Endothelial cell (in vitro differentiated cells): ENCODE measurements at regions not wholly inside any gene's neighbourhood (a gene's known extent, or its start where the extent isn't known, plus 50 kb on each side); places are given as distances from the start of the nearest gene placed in this dataset.

Experiments
- DNase-seq: peaks from one replicate; pipeline ENCODE4 v3.0.0; 2021; ENCODE audit warnings: low spot score
- H3K27ac Mint-ChIP-seq: one replicate; pipeline ENCODE4 v1.8.0; 2021; ENCODE audit warnings: mixed read lengths, inconsistent platforms; ENCODE audit not compliant: unreplicated experiment
- H3K27me3 Mint-ChIP-seq: one replicate; pipeline ENCODE4 v1.8.0; 2021; ENCODE audit warnings: mild to moderate bottlenecking, moderate library complexity, mixed read lengths, inconsistent platforms; ENCODE audit not compliant: unreplicated experiment
- H3K36me3 Mint-ChIP-seq: one replicate; pipeline ENCODE4 v1.8.0; 2021; ENCODE audit warnings: mild to moderate bottlenecking, low read depth, mixed read lengths, inconsistent platforms; ENCODE audit not compliant: unreplicated experiment
- H3K4me1 Mint-ChIP-seq: one replicate; pipeline ENCODE4 v1.8.0; 2021; ENCODE audit warnings: mild to moderate bottlenecking, mixed read lengths, inconsistent platforms; ENCODE audit not compliant: unreplicated experiment
- H3K4me3 Mint-ChIP-seq: one replicate; pipeline ENCODE4 v1.8.0; 2021; ENCODE audit warnings: mild to moderate bottlenecking, mixed read lengths, inconsistent platforms; ENCODE audit not compliant: unreplicated experiment
- H3K9me3 Mint-ChIP-seq: one replicate; pipeline ENCODE4 v1.8.0; 2021; ENCODE audit warnings: mixed read lengths, inconsistent platforms; ENCODE audit not compliant: unreplicated experiment
- TF ChIP-seq, protein P1 (sequence below): fragments of 200-600 bp; sonication (generic); IDR thresholded peaks from one replicate; pipeline ENCODE4 v1.5.0; 2021; ENCODE audit warnings: antibody characterized with exemption; ENCODE audit not compliant: unreplicated experiment

DNA sequence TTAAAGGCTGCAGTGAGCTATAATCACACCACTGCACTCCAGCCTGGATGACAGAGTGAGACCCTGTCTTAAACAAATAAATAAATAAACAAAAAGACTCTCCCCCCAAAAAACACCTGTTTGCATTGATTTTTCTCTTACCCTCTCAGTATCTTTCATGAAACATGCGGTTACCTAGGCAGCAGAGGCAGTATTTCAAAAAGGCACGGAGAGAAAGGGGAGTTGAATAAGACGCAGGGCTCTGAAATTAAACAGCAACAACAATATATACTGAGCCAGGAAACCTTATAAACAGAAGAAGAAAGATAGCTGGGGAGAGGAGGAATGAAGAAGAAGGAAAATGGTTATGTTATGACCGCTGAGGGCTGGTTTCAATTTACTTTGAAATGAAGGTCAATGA lies 277.6 kb downstream of the BTG1 start:
- Mint-ChIP-seq H3K27ac (no peak overlapping the region), H3K4me3 (no peak overlapping the region), H3K36me3 (no peaks in the 10 kb centered on the region), H3K27me3 (no peaks in the 10 kb centered on the region), H3K4me1 (peaks cover 4% of the 10 kb centered on the region), H3K9me3 (no peaks in the 10 kb centered on the region)
- TF ChIP-seq, protein P1, sequence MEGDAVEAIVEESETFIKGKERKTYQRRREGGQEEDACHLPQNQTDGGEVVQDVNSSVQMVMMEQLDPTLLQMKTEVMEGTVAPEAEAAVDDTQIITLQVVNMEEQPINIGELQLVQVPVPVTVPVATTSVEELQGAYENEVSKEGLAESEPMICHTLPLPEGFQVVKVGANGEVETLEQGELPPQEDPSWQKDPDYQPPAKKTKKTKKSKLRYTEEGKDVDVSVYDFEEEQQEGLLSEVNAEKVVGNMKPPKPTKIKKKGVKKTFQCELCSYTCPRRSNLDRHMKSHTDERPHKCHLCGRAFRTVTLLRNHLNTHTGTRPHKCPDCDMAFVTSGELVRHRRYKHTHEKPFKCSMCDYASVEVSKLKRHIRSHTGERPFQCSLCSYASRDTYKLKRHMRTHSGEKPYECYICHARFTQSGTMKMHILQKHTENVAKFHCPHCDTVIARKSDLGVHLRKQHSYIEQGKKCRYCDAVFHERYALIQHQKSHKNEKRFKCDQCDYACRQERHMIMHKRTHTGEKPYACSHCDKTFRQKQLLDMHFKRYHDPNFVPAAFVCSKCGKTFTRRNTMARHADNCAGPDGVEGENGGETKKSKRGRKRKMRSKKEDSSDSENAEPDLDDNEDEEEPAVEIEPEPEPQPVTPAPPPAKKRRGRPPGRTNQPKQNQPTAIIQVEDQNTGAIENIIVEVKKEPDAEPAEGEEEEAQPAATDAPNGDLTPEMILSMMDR, result no peak
- no peak for DNase-seq

- TF ChIP-seq, protein P1, result no peak
- Mint-ChIP-seq H3K36me3 (no peaks in the 10 kb centered on the region), H3K27me3 (no peaks in the 10 kb centered on the region), H3K4me1 (peaks cover 4% of the 10 kb centered on the region), H3K9me3 (no peaks in the 10 kb centered on the region), H3K4me3 (no peak overlapping the region), H3K27ac (no peak overlapping the region)
- no peak for DNase-seq
Measured at GRCh38 chr12:91866566-91866965, 279.1 kb downstream of the BTG1 start.

DNA sequence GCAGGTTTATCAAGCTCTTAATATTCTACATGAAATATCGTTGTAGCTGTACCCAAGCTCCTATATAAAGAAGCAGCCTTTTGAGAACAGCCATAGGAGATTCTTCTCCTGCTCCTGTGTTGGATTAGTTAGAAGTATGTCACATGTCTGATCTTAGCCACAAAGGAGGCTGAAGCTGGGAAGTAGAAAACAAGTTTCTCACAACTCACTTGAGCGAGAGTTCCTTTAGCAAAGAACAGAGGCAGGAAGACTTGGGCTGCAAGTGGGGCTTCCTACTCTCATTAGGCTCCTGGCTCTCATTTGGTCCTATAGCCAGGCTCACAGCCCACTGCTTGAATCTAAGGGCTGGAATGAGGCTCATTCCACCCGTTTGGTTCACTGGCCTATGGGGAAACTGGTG lies 281.9 kb downstream of the BTG1 start:
- no peak overlapping the region for H3K4me3 Mint-ChIP-seq
- no peak for DNase-seq
- H3K4me1 Mint-ChIP-seq, result peaks cover 4% of the 10 kb centered on the region
- H3K27ac Mint-ChIP-seq, result no peak overlapping the region
- TF ChIP-seq, protein P1, result no peak
- no peaks in the 10 kb centered on the region for H3K36me3 Mint-ChIP-seq
- H3K9me3 Mint-ChIP-seq, result no peaks in the 10 kb centered on the region
- H3K27me3 Mint-ChIP-seq, result no peaks in the 10 kb centered on the region

GRCh38 chr12:91861554-91861953 lies 284.1 kb downstream of the BTG1 start:
- Mint-ChIP-seq H3K9me3 (no peaks in the 10 kb centered on the region), H3K36me3 (no peaks in the 10 kb centered on the region), H3K27me3 (no peaks in the 10 kb centered on the region), H3K4me3 (no peak overlapping the region), H3K27ac (no peak overlapping the region), H3K4me1 (no peaks in the 10 kb centered on the region)
- TF ChIP-seq, protein P1, result no peak
- DNase-seq, result no peak

- DNase-seq, result no peak
- Mint-ChIP-seq H3K9me3 (no peaks in the 10 kb centered on the region), H3K4me3 (no peak overlapping the region), H3K27me3 (no peaks in the 10 kb centered on the region), H3K36me3 (no peaks in the 10 kb centered on the region), H3K4me1 (peaks cover 6% of the 10 kb centered on the region), H3K27ac (no peak overlapping the region)
- TF ChIP-seq, protein P1, result no peak
Measured at GRCh38 chr12:91859347-91859746, 286.3 kb downstream of the BTG1 start.
